HL-60 (cell line): ENCODE measurements at regions not wholly inside any gene's neighbourhood (a gene's known extent, or its start where the extent isn't known, plus 50 kb on each side); places are given as distances from the start of the nearest gene placed in this dataset.
"Not testable (repeated sequence)": the region's sequence is repeated elsewhere in the genome, so short reads cannot be mapped to it uniquely, and the experiment has no call there.

Source experiments
- CTCF ChIP-seq: IDR thresholded peaks from one replicate; pipeline ENCODE4 v1.5.1; 2011; ENCODE audit warnings: low read length, control low read depth, inconsistent platforms; ENCODE audit not compliant: insufficient read depth
- GABPA ChIP-seq: IDR thresholded peaks from 2 replicates; pipeline ENCODE4 v1.6.1; 2012; ENCODE audit warnings: low read depth
- POLR2AphosphoS5 ChIP-seq: IDR thresholded peaks from 2 replicates; pipeline ENCODE4 v1.6.1; 2012; ENCODE audit warnings: low read depth
- REST ChIP-seq: IDR thresholded peaks from 2 replicates; pipeline ENCODE4 v1.6.1; 2012; ENCODE audit warnings: low read depth; ENCODE audit not compliant: insufficient replicate concordance
- SPI1 ChIP-seq: IDR thresholded peaks from 2 replicates; pipeline ENCODE4 v1.6.1; 2012; ENCODE audit warnings: low read depth, mild to moderate bottlenecking, borderline replicate concordance

GRCh38 chr15:84547150-84547549, 53.7 kb upstream of the ZSCAN2 start:
- not testable (repeated sequence) for TF ChIP-seq SPI1, REST, CTCF, GABPA, POLR2AphosphoS5
